ENCODE measurements at regions not wholly inside any gene's neighbourhood (a gene's known extent, or its start where the extent isn't known, plus 50 kb on each side); places are given as distances from the start of the nearest gene placed in this dataset.

DNA sequence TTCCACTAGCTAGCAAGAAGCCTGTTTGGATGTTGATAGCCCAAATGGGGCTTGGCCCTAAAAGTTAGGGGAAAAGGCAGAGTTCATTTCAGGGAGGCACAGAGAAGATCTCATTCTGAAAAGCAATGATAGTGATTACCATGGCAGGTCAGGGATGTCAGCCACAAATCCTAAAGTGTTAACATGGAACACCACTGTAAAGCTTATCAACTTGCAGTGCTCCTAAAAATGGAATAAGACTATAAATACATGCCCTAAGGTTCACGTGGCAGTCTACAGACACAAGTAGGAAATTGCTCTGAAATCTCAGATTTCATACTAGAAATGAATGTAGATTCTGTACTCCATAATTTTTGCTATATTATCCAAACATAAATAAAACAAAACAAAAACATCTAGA, 280.0 kb upstream of the E2F7 start:
- Histone ChIP-seq H3K4me3 (ENCODE audit: low read depth in 1 of 2, low read length in 2 of 2) (no peak overlapping the region), H3K4me1 (ENCODE audit: control insufficient read depth in 1 of 2, insufficient read depth in 2 of 2, low read length in 2 of 2) (no peaks in the 10 kb centered on the region), H3K9me3 (ENCODE audit: control insufficient read depth in 1 of 2, low read length in 2 of 2) (no peaks in the 10 kb centered on the region), H3K27me3 (ENCODE audit: low read depth, low read length) (no peaks in the 10 kb centered on the region), H3K27ac (ENCODE audit: low read length) (no peak overlapping the region), H3K36me3 (ENCODE audit: control insufficient read depth in 1 of 2, insufficient read depth in 2 of 2, low read length in 2 of 2) (no peaks in the 10 kb centered on the region)

GRCh38 chr12:77344651-77345050, 279.3 kb upstream of the E2F7 start:
- Histone ChIP-seq H3K36me3 (ENCODE audit: control insufficient read depth in 1 of 2, insufficient read depth in 2 of 2, low read length in 2 of 2) (no peaks in the 10 kb centered on the region), H3K27me3 (ENCODE audit: low read depth, low read length) (no peaks in the 10 kb centered on the region), H3K9me3 (ENCODE audit: control insufficient read depth in 1 of 2, low read length in 2 of 2) (no peaks in the 10 kb centered on the region), H3K4me3 (ENCODE audit: low read depth in 1 of 2, low read length in 2 of 2) (no peak overlapping the region), H3K4me1 (ENCODE audit: control insufficient read depth in 1 of 2, insufficient read depth in 2 of 2, low read length in 2 of 2) (no peaks in the 10 kb centered on the region), H3K27ac (ENCODE audit: low read length) (no peak overlapping the region)

DNA sequence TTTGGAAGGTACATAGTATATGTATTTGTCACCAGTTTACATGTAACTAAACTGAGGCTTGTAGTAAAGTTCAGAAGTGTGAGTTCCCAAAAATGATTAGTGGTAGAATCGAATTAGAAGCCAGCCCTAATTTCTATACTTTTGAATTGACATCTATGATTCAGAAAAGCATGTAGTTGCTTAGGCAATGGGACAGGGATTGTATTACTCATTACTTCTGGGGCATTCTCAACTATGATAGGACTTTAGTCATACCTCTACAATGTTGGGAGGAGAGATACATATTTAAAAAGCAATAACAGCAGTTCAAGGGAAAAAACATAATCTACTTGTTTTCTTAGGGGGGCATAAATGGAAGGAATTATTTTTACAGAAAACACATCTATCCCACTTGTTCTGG, 277.9 kb upstream of the E2F7 start:
- no peak overlapping the region for H3K4me3 ChIP-seq (ENCODE audit: low read depth in 1 of 2, low read length in 2 of 2)
- H3K4me1 ChIP-seq (ENCODE audit: control insufficient read depth in 1 of 2, insufficient read depth in 2 of 2, low read length in 2 of 2), result no peaks in the 10 kb centered on the region
- H3K27me3 ChIP-seq (ENCODE audit: low read depth, low read length), result no peaks in the 10 kb centered on the region
- H3K27ac ChIP-seq (ENCODE audit: low read length), result no peak overlapping the region
- no peaks in the 10 kb centered on the region for H3K9me3 ChIP-seq (ENCODE audit: control insufficient read depth in 1 of 2, low read length in 2 of 2)
- H3K36me3 ChIP-seq (ENCODE audit: control insufficient read depth in 1 of 2, insufficient read depth in 2 of 2, low read length in 2 of 2), result no peaks in the 10 kb centered on the region

- Histone ChIP-seq H3K4me1 (ENCODE audit: control insufficient read depth in 1 of 2, insufficient read depth in 2 of 2, low read length in 2 of 2) (no peaks in the 10 kb centered on the region), H3K27ac (ENCODE audit: low read length) (no peak overlapping the region), H3K9me3 (ENCODE audit: control insufficient read depth in 1 of 2, low read length in 2 of 2) (no peaks in the 10 kb centered on the region), H3K4me3 (ENCODE audit: low read depth in 1 of 2, low read length in 2 of 2) (no peak overlapping the region), H3K36me3 (ENCODE audit: control insufficient read depth in 1 of 2, insufficient read depth in 2 of 2, low read length in 2 of 2) (no peaks in the 10 kb centered on the region), H3K27me3 (ENCODE audit: low read depth, low read length) (no peaks in the 10 kb centered on the region)
These were observed 276.9 kb upstream of the E2F7 start for GRCh38 chr12:77342253-77342652.

DNA sequence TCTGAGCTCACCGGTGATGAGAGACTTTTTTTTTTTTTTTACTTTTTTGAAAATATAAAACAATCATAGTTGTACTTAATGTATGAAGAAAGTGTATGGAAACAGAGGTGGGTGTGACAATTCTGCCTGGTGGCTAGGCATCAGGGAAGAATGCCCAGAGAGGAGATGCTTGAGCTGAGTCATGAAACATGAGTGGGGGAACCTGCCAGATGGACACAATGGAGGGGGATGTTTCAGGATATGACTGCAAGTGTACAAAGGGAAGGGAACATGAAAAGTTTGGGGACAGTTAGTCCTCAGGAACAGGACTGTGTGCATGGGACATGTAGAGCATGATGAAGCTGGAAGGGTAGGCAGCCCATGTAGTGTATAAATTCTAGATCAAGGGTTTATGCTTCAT, 274.2 kb upstream of the E2F7 start:
- Histone ChIP-seq H3K4me1 (ENCODE audit: control insufficient read depth in 1 of 2, insufficient read depth in 2 of 2, low read length in 2 of 2) (no peaks in the 10 kb centered on the region), H3K4me3 (ENCODE audit: low read depth in 1 of 2, low read length in 2 of 2) (no peak overlapping the region), H3K36me3 (ENCODE audit: control insufficient read depth in 1 of 2, insufficient read depth in 2 of 2, low read length in 2 of 2) (no peaks in the 10 kb centered on the region), H3K9me3 (ENCODE audit: control insufficient read depth in 1 of 2, low read length in 2 of 2) (no peaks in the 10 kb centered on the region), H3K27me3 (ENCODE audit: low read depth, low read length) (no peaks in the 10 kb centered on the region), H3K27ac (ENCODE audit: low read length) (no peak overlapping the region)

DNA sequence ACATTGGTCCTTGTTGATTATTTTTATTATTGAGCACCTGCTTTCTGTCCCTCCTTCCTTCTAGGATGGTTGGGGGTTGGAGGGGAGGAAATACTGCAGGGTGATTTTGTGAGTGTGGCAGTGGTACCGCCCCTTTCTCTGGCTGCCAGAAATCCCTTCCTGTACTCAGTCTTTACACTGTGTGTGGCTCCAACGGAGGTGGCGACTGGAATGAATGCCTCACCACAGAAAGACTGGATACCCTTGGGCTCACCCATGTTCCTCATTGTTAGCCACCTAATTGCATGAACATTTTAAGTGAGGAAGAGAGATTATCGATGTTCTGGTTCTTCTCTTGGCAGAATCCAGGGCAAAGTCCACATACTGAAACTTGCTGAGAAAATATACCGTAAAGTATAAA, 272.0 kb upstream of the E2F7 start:
- Histone ChIP-seq H3K27ac (ENCODE audit: low read length) (no peak overlapping the region), H3K4me1 (ENCODE audit: control insufficient read depth in 1 of 2, insufficient read depth in 2 of 2, low read length in 2 of 2) (no peaks in the 10 kb centered on the region), H3K27me3 (ENCODE audit: low read depth, low read length) (no peaks in the 10 kb centered on the region), H3K36me3 (ENCODE audit: control insufficient read depth in 1 of 2, insufficient read depth in 2 of 2, low read length in 2 of 2) (no peaks in the 10 kb centered on the region), H3K4me3 (ENCODE audit: low read depth in 1 of 2, low read length in 2 of 2) (no peak overlapping the region), H3K9me3 (ENCODE audit: control insufficient read depth in 1 of 2, low read length in 2 of 2) (no peaks in the 10 kb centered on the region)

- Histone ChIP-seq H3K27ac (ENCODE audit: low read length) (no peak overlapping the region), H3K9me3 (ENCODE audit: control insufficient read depth in 1 of 2, low read length in 2 of 2) (no peaks in the 10 kb centered on the region), H3K4me1 (ENCODE audit: control insufficient read depth in 1 of 2, insufficient read depth in 2 of 2, low read length in 2 of 2) (no peaks in the 10 kb centered on the region)
These were observed 269.4 kb upstream of the E2F7 start for GRCh38 chr12:77334806-77335205.

GRCh38 chr12:77328326-77328725, 263.0 kb upstream of the E2F7 start:
- H3K4me3 ChIP-seq (ENCODE audit: low read depth in 1 of 2, low read length in 2 of 2), result no peak overlapping the region
- H3K9me3 ChIP-seq (ENCODE audit: control insufficient read depth in 1 of 2, low read length in 2 of 2), result no peaks in the 10 kb centered on the region
- H3K36me3 ChIP-seq (ENCODE audit: control insufficient read depth in 1 of 2, insufficient read depth in 2 of 2, low read length in 2 of 2), result no peaks in the 10 kb centered on the region
- H3K4me1 ChIP-seq (ENCODE audit: control insufficient read depth in 1 of 2, insufficient read depth in 2 of 2, low read length in 2 of 2), result peaks cover 0 to 6% of the 10 kb centered on the region in 2 donors
- no peaks in the 10 kb centered on the region for H3K27me3 ChIP-seq (ENCODE audit: low read depth, low read length)
- no peak overlapping the region for H3K27ac ChIP-seq (ENCODE audit: low read length)

More at GRCh38 chr12:77334806-77335205, 269.4 kb upstream of the E2F7 start:
- Histone ChIP-seq H3K4me3 (ENCODE audit: low read depth in 1 of 2, low read length in 2 of 2) (no peak overlapping the region), H3K36me3 (ENCODE audit: control insufficient read depth in 1 of 2, insufficient read depth in 2 of 2, low read length in 2 of 2) (no peaks in the 10 kb centered on the region), H3K27me3 (ENCODE audit: low read depth, low read length) (no peaks in the 10 kb centered on the region)

DNA sequence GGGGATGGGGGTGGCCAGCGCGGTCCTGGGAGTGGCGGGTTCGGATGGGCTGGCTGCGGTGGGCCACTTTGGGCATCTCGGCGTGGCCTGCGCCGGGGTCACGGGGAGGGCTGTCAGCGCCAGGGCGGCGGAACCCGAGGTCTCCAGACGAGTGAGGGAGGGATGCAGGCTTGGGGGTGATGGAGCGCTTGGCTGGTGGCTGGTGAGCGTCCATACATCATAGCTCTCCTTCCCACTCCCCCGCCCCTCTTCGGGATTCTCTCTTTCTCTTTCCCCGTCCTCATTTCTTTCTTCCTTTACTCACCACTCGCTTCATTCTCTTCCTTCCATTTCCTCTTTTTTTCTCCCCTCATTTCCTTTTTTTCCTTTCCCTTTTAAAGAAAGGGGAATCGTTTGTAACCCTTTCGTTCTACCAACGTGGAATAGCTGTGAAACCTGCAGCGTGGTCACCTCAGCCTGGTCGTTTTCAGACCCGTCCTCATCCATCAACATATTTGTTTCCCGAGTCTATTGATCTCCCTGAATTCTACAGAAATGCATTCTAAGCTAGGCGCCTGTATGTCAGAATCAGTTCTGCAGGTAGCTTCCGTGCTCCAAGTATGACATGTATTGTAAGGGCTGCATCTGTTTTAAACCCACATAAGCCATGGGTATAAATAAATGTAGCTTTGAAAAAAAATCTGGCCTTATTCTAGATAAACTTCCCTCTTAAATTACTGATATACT, 260.3 kb upstream of the E2F7 start:
- no peaks in the 10 kb centered on the region for H3K27me3 ChIP-seq (ENCODE audit: low read depth, low read length)
- H3K27ac ChIP-seq (ENCODE audit: low read length), result no peak overlapping the region
- peak overlapping the region; percentile 65 to 89 for H3K4me3 ChIP-seq (ENCODE audit: low read depth in 1 of 2, low read length in 2 of 2)
- peaks cover 0 to 6% of the 10 kb centered on the region in 2 donors for H3K4me1 ChIP-seq (ENCODE audit: control insufficient read depth in 1 of 2, insufficient read depth in 2 of 2, low read length in 2 of 2)
- H3K9me3 ChIP-seq (ENCODE audit: control insufficient read depth in 1 of 2, low read length in 2 of 2), result no peaks in the 10 kb centered on the region
- no peaks in the 10 kb centered on the region for H3K36me3 ChIP-seq (ENCODE audit: control insufficient read depth in 1 of 2, insufficient read depth in 2 of 2, low read length in 2 of 2)

DNA sequence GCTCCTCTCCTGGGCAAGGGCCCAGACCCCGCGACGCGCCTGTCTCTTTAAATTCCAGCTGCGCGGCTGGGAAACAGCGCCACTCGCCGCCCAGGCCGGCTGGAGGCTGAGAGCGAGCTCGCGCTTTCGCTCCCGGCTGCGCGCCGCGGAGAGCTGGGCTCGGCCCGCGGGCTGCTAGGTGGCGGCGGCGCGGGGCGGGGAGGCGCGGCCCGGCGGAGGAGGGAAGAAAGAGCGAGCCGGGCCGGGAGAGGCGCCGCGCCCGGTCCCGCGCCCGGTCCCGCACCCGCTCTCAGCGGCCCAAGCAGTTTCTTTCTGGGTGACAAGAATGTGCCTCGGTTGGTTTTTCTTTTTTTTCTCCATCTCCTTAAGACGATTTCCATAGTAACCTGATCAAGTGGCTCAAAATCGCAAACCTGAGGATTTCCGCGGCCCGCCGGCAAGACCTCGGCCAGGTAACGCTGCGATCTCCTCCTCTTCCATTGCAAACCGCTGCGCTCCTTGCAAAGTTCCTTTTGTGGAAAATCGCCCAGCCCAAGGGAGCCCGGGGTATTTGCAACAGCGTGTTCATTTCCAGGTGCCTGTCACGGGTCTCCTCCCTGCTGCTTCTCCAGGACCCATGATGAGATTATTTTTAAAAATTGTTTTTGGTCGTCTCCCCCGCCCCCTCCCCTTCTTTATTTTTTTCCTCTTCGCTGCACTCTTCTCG, 259.5 kb upstream of the E2F7 start:
- peak overlapping the region; percentile 65 to 89 for H3K4me3 ChIP-seq (ENCODE audit: low read depth in 1 of 2, low read length in 2 of 2)
- peaks cover 0 to 6% of the 10 kb centered on the region in 2 donors for H3K4me1 ChIP-seq (ENCODE audit: control insufficient read depth in 1 of 2, insufficient read depth in 2 of 2, low read length in 2 of 2)
- H3K36me3 ChIP-seq (ENCODE audit: control insufficient read depth in 1 of 2, insufficient read depth in 2 of 2, low read length in 2 of 2), result no peaks in the 10 kb centered on the region
- H3K27ac ChIP-seq (ENCODE audit: low read length), result no peak overlapping the region
- H3K9me3 ChIP-seq (ENCODE audit: control insufficient read depth in 1 of 2, low read length in 2 of 2), result no peaks in the 10 kb centered on the region
- H3K27me3 ChIP-seq (ENCODE audit: low read depth, low read length), result no peaks in the 10 kb centered on the region

DNA sequence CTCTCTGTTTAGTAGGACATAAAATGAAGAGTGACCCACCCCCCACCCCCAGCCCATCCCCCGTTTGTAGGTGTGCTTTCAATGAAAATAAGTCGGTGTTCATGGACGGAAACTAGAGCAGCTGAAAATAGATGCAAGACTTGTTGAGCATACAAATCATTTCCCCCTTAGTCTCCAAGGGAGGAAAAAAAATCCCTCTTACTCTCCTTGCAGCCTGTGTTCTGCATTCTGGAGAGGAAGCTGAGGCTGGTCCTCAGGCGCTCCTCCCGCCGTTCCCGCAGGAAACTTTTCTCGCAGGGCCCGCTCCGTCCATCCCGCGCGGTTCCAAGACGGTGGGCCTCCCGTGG, 259.0 kb upstream of the E2F7 start:
- H3K4me3 ChIP-seq (ENCODE audit: low read depth in 1 of 2, low read length in 2 of 2), result peak overlapping the region; percentile 40 to 89

More for the DNA sequence above, 259.0 kb upstream of the E2F7 start:
- no peaks in the 10 kb centered on the region for H3K36me3 ChIP-seq (ENCODE audit: control insufficient read depth in 1 of 2, insufficient read depth in 2 of 2, low read length in 2 of 2)
- no peaks in the 10 kb centered on the region for H3K27me3 ChIP-seq (ENCODE audit: low read depth, low read length)
- H3K9me3 ChIP-seq (ENCODE audit: control insufficient read depth in 1 of 2, low read length in 2 of 2), result no peaks in the 10 kb centered on the region
- H3K4me1 ChIP-seq (ENCODE audit: control insufficient read depth in 1 of 2, insufficient read depth in 2 of 2, low read length in 2 of 2), result peaks cover 0 to 6% of the 10 kb centered on the region in 2 donors
- no peak overlapping the region for H3K27ac ChIP-seq (ENCODE audit: low read length)

Measured in muscle layer of duodenum (tissue), 2 donors.